ENCODE measurements at regions not wholly inside any gene's neighbourhood (a gene's known extent, or its start where the extent isn't known, plus 50 kb on each side); places are given as distances from the start of the nearest gene placed in this dataset.

DNA sequence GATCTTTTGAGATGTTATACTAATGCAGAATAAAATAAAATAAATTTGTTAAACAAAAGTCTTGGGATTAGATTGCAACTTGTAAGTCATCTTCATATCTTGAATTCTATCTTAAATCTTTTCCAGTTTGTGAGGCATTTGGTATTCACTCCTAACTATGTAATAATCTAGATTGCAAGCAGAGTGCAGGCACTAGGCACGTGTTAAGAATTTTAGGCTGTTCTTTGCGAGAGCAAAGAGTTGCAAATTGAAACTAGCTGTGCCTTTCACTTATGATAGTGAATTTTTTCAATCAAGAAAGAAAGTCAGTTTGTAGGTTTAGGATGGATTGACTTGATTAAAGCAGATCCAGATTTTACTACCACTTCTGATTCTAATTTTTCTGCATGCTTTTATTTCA, 264.1 kb upstream of the SPRY2 start:
- TF ChIP-seq, protein P1, sequence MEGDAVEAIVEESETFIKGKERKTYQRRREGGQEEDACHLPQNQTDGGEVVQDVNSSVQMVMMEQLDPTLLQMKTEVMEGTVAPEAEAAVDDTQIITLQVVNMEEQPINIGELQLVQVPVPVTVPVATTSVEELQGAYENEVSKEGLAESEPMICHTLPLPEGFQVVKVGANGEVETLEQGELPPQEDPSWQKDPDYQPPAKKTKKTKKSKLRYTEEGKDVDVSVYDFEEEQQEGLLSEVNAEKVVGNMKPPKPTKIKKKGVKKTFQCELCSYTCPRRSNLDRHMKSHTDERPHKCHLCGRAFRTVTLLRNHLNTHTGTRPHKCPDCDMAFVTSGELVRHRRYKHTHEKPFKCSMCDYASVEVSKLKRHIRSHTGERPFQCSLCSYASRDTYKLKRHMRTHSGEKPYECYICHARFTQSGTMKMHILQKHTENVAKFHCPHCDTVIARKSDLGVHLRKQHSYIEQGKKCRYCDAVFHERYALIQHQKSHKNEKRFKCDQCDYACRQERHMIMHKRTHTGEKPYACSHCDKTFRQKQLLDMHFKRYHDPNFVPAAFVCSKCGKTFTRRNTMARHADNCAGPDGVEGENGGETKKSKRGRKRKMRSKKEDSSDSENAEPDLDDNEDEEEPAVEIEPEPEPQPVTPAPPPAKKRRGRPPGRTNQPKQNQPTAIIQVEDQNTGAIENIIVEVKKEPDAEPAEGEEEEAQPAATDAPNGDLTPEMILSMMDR (IDR thresholded peaks at IDR 0.05): no peak
- TF ChIP-seq POLR2AphosphoS5 (IDR thresholded peaks at IDR 0.05) (no peak), POLR2A (IDR thresholded peaks at IDR 0.05) (no peak)
